Retinal pigment epithelial cell (primary cell): ENCODE measurements at regions not wholly inside any gene's neighbourhood (a gene's known extent, or its start where the extent isn't known, plus 50 kb on each side); places are given as distances from the start of the nearest gene placed in this dataset.

Experiments used
- DNase-seq: peaks from one replicate; pipeline ENCODE4 v3.0.0-alpha.2; 2010; ENCODE audit warnings: low read depth
- H3K4me3 ChIP-seq: 2 replicates; pipeline ENCODE4 v1.5.1; 2011; ENCODE audit warnings: mild to moderate bottlenecking, low read length, control low read depth, moderate library complexity
- TF ChIP-seq, protein P1 (sequence below): conservative IDR thresholded peaks from 2 replicates; pipeline ENCODE4 v1.5.1; 2011; ENCODE audit warnings: low read depth, low read length, control low read depth, inconsistent platforms

DNA sequence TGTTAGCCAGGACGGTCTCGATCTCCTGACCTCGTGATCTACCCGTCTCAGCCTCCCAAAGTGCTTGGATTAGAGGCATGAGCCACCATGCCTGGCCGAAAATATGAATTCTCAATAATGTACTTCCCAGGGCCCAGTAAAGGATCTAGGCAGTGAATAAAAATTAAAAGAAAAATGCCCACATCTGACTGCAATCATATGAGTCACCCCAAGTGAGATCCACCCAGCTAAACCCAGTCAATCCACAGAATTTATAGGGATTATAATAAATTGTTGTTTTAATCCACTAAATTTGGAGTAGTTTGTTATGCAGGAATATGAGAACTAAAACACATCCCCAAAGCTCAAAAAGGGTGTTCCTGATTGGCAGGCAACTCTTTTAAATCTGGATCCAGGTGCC, 93.5 kb upstream of the STK39 start:
- no peak overlapping the region for H3K4me3 ChIP-seq
- TF ChIP-seq, protein P1, sequence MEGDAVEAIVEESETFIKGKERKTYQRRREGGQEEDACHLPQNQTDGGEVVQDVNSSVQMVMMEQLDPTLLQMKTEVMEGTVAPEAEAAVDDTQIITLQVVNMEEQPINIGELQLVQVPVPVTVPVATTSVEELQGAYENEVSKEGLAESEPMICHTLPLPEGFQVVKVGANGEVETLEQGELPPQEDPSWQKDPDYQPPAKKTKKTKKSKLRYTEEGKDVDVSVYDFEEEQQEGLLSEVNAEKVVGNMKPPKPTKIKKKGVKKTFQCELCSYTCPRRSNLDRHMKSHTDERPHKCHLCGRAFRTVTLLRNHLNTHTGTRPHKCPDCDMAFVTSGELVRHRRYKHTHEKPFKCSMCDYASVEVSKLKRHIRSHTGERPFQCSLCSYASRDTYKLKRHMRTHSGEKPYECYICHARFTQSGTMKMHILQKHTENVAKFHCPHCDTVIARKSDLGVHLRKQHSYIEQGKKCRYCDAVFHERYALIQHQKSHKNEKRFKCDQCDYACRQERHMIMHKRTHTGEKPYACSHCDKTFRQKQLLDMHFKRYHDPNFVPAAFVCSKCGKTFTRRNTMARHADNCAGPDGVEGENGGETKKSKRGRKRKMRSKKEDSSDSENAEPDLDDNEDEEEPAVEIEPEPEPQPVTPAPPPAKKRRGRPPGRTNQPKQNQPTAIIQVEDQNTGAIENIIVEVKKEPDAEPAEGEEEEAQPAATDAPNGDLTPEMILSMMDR = no peak
- no peak for DNase-seq

DNA sequence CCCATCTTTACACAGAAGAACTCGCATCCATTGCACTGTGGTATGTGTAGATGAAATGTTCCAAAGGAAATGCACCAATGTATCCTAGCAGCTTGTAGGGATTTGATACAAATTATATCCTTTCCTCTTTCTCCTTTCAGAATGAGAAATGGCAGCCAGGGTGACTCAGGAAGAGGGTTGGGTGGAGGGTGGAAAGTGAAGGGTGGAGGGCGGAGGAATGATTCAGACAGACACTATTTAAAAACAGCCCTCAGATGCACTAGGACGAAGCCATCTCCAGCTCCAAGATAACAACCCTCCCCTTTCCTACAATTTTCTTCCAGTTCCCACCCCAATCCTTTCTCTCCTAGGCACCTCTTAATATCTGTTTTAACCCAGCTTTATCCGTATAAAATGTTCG, 96.2 kb upstream of the STK39 start:
- no peak for DNase-seq
- TF ChIP-seq, protein P1 = no peak

DNA sequence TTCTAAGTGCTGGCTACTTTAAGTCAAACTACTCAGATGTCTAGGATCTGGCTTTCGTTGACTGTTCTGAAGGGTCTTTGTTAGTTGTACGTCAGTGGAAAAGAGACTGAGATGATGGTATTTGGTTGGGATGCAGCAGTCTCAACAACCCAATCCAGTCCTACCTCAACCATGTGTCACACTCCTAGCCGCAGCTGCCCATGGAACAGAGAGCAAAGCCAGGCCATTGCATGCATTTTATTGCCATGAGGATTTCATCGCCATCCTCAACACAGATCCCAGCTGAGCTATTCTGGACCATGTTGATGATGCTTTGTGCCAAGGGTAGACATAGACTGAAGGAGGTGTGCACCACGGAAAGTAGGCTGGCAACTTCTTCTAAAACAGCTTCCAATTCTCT, 97.3 kb upstream of the STK39 start:
- TF ChIP-seq, protein P1 = no peak
- no peak for DNase-seq
- no peak overlapping the region for H3K4me3 ChIP-seq

More for the DNA sequence above, 96.2 kb upstream of the STK39 start:
- no peak overlapping the region for H3K4me3 ChIP-seq

DNA sequence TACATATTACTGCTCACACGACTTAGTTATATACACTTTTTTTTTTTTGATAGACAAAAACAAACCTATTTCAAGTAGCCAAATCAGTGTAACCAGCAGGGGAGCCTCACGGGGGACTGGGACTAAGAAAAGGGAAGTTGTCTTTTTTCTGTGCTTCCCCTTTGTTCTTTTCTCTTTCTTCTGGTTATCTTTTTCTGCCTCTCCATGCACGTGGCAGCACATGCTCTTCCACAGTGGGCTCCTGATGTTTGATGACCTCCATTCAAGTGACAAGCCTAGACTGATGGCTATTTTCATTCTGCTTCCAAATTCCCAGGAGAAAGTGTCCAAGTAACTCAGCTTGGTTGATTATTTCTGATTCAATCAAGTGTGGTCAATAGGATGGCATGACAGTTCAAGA, 98.2 kb upstream of the STK39 start:
- DNase-seq = no peak
- TF ChIP-seq, protein P1 = no peak

DNA sequence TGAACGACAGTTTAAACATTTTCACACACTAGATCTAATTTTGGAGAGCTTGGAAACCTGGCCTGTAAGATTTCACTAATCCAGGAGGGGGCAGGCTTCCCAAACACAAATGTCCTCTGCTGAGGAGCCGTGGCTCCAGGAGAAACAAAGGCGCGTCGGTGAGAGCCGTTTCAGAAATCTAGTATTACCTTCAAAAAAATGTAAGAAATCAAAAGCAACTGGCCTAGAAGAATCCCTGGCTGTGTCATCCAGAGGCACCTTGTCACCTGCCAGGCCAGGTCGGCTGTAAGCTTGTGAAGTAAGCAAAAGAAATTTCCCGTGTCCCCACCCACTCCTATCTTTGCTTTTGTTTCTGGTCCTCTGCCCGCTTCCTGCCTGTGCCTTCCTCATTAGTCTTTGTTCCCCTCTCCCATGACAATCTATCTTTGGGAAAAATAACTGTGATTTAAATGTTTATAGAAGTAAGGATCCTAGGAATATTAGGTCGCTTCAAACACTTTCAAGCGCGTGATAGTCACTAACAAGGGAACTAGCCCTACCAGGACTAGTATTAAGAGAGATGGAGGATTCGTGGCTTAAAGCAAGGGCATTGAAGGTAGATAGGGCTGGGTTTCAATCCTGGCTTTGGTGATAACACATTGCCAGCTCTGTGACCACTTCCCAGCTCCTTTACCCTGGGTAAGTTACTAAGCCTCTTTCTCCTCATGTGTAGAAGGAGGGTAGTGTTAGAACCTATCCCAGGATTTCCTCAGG, 99.5 kb upstream of the STK39 start:
- DNase-seq = no peak
- TF ChIP-seq, protein P1 = peak; percentile 72

More for the DNA sequence above, 98.2 kb upstream of the STK39 start:
- no peak overlapping the region for H3K4me3 ChIP-seq

DNA sequence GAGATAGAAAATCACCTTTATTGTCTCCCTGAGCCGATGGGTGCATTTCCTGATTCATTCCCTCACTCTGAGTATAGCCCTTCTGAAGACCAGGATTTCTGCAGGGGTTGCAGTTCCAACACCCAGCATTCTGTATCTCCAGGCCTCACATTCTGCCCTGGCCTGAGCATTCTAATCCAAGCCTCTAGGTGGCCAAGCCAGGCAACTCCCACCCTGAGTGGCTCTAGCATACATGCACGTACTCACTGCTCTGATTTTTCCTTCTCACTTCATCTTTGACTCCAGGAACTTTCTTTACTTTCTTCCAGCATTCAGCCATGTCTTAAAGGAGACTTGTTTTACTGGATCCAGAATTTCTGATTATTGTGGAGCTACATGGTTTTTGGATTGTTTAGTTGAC, 100.7 kb upstream of the STK39 start:
- H3K4me3 ChIP-seq = no peak overlapping the region
- TF ChIP-seq, protein P1 = peak; percentile 69
- no peak for DNase-seq

More for the DNA sequence above, 99.5 kb upstream of the STK39 start:
- H3K4me3 ChIP-seq = peak overlapping the region; percentile 60

DNA sequence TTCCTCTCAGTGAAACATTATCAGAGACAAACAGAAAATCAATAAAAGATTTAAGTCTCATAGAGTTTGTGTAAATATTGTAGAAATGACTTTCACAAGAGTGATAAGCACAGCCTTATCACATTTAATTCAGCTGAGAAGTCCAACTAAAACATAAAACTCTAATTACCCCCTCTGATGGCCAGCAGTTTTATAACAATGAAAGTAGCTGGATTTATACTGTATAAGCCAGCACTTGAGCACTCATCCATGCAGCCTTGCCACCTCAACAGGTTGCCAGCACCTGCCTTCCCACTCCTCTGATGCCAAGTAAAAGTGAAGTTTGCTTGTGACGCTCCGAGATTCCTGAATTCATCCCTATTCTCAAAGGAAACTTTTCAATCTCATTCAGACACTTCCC, 103.0 kb upstream of the STK39 start:
- TF ChIP-seq, protein P1 = peak; percentile 29
- H3K4me3 ChIP-seq = no peak overlapping the region
- no peak for DNase-seq
